Myocyte (in vitro differentiated cells): ENCODE measurements at regions not wholly inside any gene's neighbourhood (a gene's known extent, or its start where the extent isn't known, plus 50 kb on each side); places are given as distances from the start of the nearest gene placed in this dataset.

Source experiments
- DNase-seq: peaks from one replicate; pipeline ENCODE4 v3.0.0-alpha.2; 2012; ENCODE audit warnings: low read depth

DNA sequence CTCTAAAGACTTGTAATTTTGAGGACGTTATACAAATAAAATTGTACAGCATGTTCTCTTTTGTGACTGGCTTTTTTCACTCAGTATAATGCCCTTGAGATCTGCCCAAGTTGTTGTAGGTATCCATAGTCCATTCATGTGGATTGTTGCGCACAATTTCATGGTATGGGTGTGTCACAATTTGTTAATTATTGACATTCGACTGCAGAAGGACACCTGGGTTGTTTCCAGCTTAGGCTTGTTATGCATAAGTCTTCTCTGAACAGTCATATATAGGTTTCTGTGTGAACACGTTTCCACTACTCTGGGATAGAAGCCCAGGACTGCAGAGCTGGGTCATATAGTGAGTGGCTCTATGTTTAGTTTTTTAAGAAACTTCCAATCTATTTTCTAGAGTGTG lies 800.8 kb upstream of the SALL3 start:
- no peak for DNase-seq

DNA sequence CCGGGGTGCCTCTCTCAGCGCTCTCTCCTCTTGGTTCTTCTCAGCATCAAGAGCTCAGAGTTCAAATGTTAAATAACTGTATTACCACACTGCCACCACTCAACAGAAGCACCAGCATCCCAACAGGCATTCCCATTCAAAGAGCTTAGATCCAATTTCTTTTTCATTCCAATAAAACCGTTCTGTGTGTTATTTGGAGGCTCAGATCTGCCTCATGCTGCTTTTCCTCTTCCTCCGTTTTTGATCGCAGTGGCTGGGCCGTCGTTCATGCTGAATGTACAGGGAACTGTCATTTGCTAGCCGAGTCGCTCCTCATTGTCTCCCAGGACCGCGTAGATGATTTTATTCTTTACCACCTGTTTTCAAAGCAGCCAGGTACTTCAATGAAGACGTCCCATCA lies 798.9 kb upstream of the SALL3 start:
- DNase-seq: no peak

DNA sequence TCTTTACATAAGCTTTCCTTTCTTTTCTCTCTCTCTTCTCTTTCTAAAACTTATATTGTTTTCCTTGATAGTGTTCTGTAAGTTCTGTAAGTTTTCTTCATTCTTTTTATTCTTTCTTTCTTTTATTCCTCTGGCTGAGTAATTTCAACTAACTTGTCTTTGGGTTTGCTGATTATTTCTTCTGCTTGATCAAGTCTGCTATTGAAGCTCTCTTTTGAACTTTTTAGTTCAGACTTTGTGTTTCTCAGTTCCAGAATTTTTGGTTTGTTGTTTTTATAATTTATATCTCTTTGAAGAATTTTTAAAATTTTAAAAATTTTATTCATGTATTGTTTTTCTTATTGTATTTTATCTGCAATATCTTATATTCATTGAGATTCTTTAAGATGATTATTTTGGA lies 795.8 kb upstream of the SALL3 start:
- DNase-seq: no peak

DNA sequence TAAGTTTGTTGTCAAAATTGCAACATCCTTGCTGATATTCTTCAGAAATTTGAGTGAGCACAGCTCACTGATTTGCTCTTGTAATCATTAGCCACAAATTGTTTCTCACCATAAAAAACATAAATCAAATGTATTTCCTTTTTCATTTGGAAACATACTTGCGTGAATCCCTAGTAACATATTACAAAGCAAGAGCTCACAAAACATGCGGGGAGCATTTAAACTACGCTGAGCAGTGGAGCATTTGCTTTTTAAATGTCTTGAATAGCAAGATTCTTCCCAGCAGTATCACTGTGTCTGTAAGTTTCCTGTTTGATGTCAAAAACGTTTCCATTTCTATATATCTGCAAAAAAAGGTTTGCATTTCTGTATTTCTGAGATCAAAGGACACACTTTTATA lies 788.3 kb upstream of the SALL3 start:
- no peak for DNase-seq

DNA sequence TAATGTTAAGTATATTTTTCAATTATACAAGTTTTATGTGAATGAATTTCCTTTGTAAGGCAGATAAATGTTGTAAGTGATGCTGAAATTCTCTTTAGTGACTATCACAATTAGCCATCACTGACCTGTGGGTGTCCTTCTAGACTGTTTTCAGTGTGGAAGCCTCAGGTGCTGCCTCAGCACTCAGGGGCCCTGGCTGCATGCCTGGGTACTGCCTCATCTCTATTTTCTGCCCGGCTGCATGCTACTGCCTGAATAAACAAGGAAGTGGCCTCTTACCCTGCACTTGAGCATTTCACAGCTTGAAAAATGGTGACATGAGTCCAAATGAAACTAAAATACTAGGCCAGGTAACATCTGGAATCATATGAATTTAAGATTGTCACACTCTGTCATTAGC lies 787.6 kb upstream of the SALL3 start:
- DNase-seq: no peak

DNA sequence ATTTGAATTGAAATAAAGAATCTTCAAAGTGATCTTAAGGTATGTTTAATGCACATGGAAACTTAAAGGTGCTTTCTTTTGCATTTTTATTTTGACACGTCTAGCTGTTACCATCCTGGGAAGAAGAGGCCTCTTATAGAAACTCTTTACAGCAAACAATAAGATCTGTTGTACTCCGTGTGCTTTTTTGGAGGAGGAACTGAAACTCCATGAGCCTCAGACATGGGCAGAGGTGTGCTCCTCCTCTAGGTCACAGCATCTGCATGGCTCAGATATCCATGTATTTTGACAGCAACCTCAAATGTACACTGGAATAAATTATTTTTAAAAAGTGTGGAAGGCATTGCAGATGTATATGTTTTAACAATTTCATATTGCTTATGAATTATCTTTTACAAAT lies 783.3 kb upstream of the SALL3 start:
- DNase-seq: no peak

DNA sequence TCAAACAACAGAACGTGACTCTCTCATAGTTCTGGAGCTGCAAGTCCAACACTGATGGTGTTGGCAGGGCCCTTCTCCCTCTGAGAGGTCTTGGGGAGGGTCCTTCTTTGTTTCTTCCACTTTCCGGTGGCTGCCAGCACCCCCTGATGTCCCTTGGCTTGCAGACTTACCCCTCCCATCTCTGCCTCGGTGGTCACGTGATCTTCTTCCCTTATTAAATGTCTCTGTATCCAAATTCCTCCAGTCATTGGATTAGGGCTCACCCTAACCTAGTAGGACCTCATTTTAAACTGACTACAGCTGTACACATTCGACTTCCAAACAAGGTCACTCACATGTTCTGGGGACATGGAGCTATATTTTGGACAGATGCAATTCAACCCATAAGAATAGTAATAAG lies 780.6 kb upstream of the SALL3 start:
- DNase-seq: no peak

DNA sequence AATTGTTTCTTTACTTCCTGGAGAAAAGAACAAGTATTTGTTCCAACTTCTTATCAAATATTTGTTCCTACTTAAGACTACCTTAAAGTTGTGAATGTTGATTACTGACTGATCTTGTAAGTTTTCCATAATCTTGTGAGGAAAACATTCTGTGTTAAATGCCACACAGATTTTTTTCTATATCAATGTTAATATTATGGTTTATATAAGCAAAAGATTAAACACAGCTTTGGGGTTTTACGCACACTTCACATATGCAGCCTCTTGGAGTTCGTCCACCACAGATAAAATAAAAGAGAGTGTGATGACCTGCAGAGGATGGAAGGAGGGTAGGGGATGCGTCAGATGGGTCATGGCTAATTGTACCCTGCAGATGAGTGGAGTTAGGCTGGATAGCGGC lies 780.0 kb upstream of the SALL3 start:
- no peak for DNase-seq

DNA sequence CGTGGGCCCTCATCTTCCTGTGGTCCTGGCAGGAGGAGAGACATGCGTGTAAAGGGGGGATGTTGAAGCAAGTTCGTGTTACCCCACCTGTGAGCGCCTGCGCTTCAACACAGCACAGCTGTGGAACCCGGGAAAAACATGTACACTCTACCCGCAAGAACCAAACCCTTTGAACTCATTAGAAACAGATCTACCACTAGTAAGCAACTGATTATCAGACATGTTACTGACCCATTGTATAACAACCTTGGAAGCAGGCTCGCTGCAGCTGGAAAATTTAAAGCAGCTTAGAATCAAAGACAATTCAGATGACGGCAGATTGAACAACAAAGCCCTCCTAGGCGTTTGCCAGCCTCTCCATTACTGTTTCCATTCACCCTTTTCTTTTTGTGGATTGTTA lies 771.7 kb upstream of the SALL3 start:
- no peak for DNase-seq

DNA sequence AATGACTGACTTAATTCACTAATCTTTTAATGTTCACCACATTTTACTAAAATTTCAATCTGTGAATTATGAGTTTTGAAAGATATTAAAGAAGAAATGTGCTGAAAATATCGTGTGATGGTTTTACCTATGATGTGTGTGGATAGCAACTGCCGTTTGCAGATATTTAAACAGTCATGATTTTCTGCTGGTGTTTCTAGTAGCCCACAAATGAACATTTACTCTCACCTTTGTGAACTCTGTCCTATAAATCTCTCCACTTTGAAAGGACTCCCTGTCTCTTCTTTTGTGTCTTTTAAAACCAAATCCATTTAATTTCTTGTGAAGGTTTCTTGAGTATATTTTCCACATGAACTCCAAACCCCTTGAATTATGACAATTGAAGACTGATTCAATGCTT lies 771.2 kb upstream of the SALL3 start:
- DNase-seq: no peak

DNA sequence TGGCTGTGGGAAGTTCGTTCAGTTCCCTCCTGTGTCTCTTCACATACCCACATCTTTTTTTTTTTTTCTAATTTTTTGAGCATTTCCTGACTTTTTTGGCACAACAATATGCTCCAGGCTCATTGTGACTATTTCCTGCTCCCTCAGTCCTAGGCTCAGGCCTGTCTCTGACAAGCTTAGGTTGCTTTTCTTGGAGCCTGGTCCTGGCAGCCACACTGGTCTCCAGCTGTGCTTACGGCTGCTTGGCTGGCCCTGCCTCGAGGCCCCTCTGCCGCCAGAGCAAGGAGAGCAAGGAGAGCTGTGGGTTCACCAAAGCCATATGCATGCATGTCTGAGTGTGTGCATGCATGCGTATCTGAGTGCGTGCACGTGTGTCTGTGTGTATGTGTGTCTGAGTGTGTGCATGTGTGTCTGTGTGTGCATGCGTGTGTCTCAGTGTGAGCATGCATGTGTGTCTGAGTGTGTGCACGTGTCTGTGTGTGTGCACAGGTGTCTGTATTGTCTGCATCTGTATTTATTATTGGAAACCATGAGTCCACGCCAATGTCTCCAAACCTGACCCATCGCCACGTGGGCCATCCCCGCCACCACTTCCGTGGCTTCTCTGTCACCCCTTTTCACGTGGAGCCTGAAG lies 766.1 kb upstream of the SALL3 start:
- DNase-seq: no peak

DNA sequence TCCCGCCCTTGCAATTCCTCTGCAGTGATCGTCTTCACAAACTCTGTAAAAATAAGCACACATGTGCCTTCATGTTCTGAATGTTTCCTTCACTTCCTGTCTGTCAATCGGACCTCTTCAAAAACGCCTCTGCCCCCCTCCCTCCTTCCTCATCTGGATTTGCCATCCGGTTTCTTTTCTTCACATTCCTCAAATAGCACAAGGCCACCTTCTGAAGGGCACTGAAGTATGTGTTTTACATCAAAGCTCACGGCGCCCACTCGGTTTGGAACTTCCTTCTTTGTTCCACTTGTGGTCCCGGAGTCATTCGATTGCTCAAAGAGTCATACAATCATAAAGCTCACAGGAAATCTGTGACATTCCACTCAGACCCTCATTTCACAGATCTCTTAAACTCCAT lies 758.1 kb upstream of the SALL3 start:
- DNase-seq: no peak

DNA sequence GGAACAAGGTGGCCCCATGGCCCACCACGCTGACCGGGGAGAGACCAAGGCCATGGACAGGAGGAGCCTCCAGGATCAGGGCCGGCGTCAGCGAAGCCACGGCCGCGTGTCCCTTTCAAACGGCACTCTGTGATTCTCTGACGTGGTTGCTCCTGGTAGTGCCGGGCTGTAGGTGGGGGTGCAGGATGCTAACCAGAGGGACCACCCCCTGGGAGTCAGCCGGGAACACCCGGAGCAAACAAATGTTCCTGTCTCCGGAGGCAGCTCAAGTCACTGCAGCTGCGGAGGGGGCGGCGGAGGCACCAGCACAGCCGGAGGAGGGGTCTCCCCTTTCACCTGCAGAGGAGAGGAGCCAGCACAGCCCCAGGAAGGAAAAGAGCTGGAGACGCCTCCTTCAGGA lies 750.6 kb upstream of the SALL3 start:
- no peak for DNase-seq

DNA sequence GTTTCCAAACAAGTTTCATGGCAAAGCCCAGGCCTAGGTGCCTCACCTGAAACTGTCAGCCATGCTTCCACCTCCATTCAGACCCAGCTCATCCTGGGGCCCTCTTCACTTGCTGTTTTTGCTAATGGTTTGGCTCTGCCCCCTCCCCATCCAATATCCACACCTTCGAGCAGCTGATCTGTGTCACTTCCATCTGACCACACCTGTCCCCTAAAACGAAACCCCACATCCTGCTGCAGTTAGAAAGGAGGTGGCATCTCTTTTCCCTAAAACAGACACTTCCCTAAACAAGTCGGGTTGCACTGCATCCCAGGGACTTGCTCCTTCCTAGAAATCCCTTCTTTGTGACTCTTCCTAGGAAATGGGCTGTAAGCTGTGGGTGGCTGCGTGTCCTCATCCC lies 748.7 kb upstream of the SALL3 start:
- DNase-seq: no peak

DNA sequence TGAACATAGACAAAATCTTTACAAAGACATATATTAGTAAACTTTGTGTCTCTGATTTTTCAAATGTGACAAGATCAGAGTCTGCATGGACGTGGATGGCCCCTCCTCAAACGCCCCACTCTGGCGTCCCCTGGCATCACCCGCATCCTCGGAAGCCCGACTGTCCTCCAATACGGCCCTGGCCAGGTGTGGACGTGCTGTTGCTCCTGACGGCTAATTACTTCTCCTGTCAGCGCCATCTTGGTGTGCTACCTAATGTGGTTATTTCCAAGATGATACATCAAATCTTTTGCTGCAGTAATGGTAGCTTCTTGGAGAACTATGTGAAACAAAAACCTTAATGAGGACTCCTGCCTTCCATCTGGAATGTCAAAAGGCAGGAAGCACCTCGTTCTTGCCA lies 747.4 kb upstream of the SALL3 start:
- no peak for DNase-seq

DNA sequence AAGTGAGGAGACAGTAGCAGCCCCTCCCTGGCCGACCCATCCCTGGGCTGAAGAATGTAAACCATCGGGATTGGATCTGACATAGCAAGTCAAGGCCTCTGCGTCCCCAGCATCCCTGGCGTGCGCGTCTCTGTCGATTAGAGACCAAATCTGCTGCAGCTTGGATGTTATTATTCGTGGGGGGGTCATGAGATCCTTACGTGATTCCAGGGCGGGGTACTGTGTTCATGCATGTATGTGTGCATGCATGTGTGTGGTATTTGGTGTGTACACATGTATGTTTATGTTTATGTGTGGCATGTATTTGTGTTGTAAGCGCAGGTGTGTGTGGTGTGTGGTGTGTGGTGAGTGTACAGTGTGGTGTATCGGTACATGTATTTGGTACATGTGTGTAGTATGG lies 741.8 kb upstream of the SALL3 start:
- DNase-seq: no peak

DNA sequence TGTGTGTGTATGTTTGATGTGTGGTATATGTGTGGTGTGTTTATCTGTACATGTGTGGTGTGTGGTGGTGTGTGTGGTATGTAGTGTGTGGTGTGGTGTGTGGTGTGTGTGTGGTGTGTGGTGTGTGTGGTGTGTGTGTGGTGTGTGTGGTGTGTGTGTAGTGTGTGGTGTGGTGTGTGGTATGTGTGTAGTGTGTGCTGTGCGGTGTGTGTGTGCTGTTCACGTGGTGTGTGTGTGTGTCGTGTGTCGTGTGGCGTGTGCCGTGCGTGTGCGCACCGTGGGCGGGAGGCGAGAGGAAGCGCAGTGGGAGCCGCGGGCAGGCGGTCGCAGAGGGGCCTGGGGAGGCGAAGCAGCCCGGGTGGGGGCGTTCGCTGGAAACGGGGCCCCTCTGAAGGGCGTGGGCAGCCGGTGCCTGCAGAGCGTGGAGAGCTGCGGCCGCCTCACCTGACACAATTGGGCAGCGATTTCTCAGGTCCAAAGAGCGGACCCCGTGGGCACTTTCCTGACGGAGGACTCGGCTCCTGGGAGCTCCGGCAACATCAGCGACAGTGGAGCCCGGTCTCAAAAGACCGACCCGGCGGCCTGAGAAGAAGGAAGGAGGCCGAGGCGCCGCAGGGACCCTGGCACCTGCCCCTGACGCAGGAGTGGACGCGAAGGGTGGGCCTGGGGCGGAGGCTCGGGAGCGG lies 741.1 kb upstream of the SALL3 start:
- DNase-seq: no peak

DNA sequence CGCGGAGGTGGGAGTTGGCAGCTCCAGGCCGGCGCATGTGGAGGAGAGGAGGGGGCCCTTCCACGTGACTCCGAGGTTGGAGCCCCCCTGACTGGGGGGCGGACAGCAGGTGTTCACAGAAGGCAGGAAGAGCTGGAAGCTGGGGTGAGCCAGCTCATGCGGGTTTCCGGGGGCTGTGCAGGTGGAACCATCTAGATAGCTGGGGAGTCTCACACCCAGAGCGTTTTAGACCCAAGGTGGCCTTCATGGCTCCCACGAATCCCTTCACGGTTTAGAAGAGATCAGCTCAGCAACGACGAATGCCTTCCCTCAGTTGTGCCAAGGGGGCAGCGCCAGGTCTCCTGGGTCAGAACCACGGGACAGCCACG lies 740.5 kb upstream of the SALL3 start:
- no peak for DNase-seq

DNA sequence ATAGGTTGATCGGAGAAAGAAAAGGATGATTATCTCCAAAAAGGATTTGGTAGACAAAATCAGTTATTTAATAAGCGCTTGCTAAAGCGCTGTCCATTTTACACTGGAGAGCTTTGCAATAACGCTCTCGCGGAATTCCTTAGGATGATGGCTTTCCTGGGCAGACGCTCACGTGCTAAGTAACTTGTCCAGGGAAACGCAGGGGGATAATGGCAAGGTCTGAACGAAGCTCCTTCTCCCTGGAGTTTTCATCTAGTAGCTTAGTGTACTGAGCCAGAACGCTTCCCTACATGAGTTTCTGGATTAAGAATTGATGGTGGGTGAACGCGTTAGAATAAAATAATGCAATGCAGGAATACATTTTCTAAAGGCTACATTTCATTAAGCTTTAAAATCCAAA lies 739.5 kb upstream of the SALL3 start:
- no peak for DNase-seq

DNA sequence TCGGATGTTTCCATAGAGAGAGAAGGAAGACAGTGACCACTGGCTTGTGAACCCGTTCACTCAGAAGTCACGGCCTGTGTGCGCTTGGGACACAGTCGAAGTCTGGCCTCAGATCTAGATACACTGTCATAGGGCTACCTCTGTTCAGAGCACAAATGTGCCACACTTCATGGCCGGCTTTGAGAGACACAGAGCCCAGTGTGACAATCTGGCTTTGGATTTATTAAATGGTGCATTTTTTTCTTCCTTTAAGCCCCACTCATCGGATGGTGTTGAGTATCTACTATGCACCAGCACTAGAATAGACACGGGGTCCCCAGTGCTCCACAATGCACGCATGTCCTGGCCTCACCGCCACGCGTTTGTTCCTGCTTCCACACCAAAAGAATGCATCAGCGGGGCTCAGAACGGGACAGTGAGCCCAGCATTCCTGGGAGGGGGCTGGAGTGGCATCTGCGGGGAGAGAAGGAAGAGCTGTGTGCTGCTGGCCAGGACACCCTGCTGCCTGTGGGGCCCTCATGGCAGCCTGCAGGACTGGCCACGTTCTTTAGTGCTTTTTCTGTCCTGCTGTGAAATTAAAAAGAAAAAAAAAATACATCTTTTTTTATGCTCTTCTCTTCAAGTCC lies 738.9 kb upstream of the SALL3 start:
- no peak for DNase-seq

DNA sequence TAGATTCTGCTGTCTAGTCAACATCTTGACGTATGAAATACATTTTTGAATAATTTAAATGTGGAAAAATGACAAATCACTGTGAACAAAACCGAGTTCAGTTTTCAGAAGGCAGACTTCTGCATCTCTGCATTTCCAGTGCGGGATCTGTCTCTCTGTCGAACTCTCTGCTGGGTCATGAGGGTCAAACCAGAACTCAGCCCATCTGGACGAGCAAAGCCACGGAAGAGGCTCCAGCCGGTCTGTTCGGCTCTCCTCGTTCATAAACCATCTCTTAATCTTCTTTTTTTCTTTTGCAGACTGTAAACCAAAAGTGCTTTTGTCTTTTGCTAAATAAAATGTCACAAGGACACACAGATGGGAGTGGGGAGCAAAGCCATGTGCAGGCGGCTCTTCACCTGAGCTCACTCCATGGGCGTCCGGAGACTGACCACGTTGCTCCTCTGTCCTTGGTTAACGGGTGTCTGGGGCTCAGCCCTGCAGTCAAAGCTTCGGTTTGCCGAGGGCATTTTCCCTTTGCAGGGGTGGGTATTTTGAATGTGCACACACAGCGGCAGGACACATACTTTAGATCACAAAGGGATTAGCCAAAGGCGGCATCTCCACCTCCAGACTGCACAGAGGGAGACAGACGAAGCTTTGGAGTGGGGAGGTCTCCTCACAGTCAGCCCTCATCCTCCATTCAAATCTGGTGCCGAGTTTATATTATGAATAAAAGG lies 737.9 kb upstream of the SALL3 start:
- no peak for DNase-seq

DNA sequence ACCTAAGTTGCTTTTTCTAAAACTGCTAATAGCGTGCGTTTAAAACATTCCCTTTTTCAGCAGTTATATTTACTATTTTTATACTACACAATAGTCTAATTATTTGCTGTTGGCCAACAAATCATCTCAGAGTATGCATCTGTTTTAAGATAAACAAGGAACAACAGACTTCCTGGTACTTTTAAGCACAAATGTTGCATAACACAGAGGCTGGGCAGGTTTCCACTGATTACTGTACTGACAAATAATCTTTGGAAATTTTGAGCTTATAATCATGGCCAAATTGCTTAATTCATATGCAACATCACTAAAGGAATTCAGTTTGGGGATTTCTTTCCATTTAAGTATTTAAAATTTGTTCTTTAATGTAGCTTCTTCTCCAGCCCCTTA lies 737.4 kb upstream of the SALL3 start:
- DNase-seq: no peak

DNA sequence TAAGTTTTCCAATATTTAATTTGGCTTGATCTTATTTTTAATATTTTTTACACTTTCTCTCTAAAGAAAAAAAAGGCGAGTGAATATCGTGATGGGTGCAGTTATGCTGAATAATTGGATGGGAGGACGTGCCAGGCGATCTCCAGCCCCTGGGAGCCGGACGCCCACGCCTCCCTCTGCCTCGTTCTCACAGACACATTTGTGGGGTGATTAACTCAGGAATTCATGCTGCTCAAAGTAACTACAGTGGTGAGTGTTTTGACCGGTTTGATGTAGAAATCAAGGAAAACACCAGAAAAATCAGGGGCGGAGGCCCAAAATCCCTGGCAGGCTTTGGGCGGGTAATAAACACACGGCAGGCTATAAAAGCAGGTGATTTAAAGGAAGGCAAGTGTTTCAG lies 736.8 kb upstream of the SALL3 start:
- no peak for DNase-seq
